ENCODE measurements at regions not wholly inside any gene's neighbourhood (a gene's known extent, or its start where the extent isn't known, plus 50 kb on each side); places are given as distances from the start of the nearest gene placed in this dataset.
"Not testable (repeated sequence)": the region's sequence is repeated elsewhere in the genome, so short reads cannot be mapped to it uniquely, and the experiment has no call there.

- H3K36me3 Mint-ChIP-seq (ENCODE audit: low read depth); H3K36me3 ChIP-seq (ENCODE audit: insufficient read depth); H3K4me1 Mint-ChIP-seq; DNase-seq (ENCODE audit: low spot score); H3K4me3 Mint-ChIP-seq; H3K27ac ChIP-seq (ENCODE audit: low read depth); H3K9me3 Mint-ChIP-seq; H3K79me2 ChIP-seq (replicated peaks; ENCODE audit: insufficient read depth); H3K4me1 ChIP-seq (ENCODE audit: insufficient read depth); H3K9me2 ChIP-seq (ENCODE audit: insufficient read depth); H3K4me3 ChIP-seq; H4K20me1 ChIP-seq (replicated peaks; ENCODE audit: insufficient read depth); H3K27ac Mint-ChIP-seq; H3K4me2 ChIP-seq; H3F3A ChIP-seq (replicated peaks; ENCODE audit: low read depth); H3K27me3 ChIP-seq (ENCODE audit: insufficient read depth); ATAC-seq: not testable (repeated sequence)
- peaks cover 12% of the 10 kb centered on the region for H3K27me3 Mint-ChIP-seq (ENCODE audit: insufficient read depth, low read depth, poor library complexity)
- H2AFZ ChIP-seq, result 0 out of 2 replicates have a peak overlapping the region, but pooled peaks have one; percentile 74
Measured at GRCh38 chr15:66873331-66873730, 171.3 kb downstream of the SMAD6 start.

- Mint-ChIP-seq H3K4me1 (no peaks in the 10 kb centered on the region; the same call in 2 of the 3 replicates), H3K27ac (no peak overlapping the region; the same call in 1 of the 2 replicates)
- peak; percentile 27; the same call in 1 of the 3 replicates for ATAC-seq
Measured at GRCh38 chr15:66873856-66874255, 171.8 kb downstream of the SMAD6 start.

GRCh38 chr15:66875588-66876420 lies 173.8 kb downstream of the SMAD6 start:
- H3K27me3 ChIP-seq (ENCODE audit: insufficient read depth), result no peaks in the 10 kb centered on the region
- H3K4me3 ChIP-seq, result no peak overlapping the region
- no peaks in the 10 kb centered on the region for H3K4me1 ChIP-seq (ENCODE audit: insufficient read depth)
- H2AFZ ChIP-seq, result peak overlapping the region; percentile 66; the same call in 1 of the 2 replicates
- ATAC-seq (no peak), DNase-seq (ENCODE audit: low spot score) (no peak)
- no peaks in the 10 kb centered on the region for H3K36me3 Mint-ChIP-seq (ENCODE audit: low read depth)
- H3K4me3 Mint-ChIP-seq, result no peak overlapping the region
- H4K20me1 ChIP-seq (replicated peaks; ENCODE audit: insufficient read depth), result no peaks in the 10 kb centered on the region
- H3K79me2 ChIP-seq (replicated peaks; ENCODE audit: insufficient read depth), result no peaks in the 10 kb centered on the region
- peaks cover 12% of the 10 kb centered on the region for H3K27me3 Mint-ChIP-seq (ENCODE audit: insufficient read depth, low read depth, poor library complexity)
- H3K9me3 Mint-ChIP-seq, result no peaks in the 10 kb centered on the region
- no peaks in the 10 kb centered on the region for H3K9me2 ChIP-seq (ENCODE audit: insufficient read depth)
- no peaks in the 10 kb centered on the region; the same call in 2 of the 3 replicates for H3K4me1 Mint-ChIP-seq
- H3K27ac Mint-ChIP-seq, result no peak overlapping the region
- H3F3A ChIP-seq (replicated peaks; ENCODE audit: low read depth), result no peaks in the 10 kb centered on the region
- no peak overlapping the region for H3K27ac ChIP-seq (ENCODE audit: low read depth)
- no peaks in the 10 kb centered on the region for H3K36me3 ChIP-seq (ENCODE audit: insufficient read depth)
- no peak overlapping the region for H3K4me2 ChIP-seq
- no peak for TF ChIP-seq EZH2phosphoT487 (IDR thresholded peaks at IDR 0.05; ENCODE audit: unreplicated experiment)
- no peak for TF ChIP-seq ZNF462 (CRISPR knock-in tag; IDR thresholded peaks at IDR 0.05)
- TF ChIP-seq STAT1 (IDR thresholded peaks at IDR 0.05; ENCODE audit: unreplicated experiment), result no peak
- TF ChIP-seq ZNF331 (CRISPR knock-in tag; IDR thresholded peaks at IDR 0.05; ENCODE audit: low read depth), result no peak
- TF ChIP-seq POLR2AphosphoS5 (IDR thresholded peaks at IDR 0.05; ENCODE audit: low read depth), result no peak
- no peak for TF ChIP-seq NANOG (IDR thresholded peaks at IDR 0.05; ENCODE audit: borderline replicate concordance)

More at GRCh38 chr15:66873856-66874255, 171.8 kb downstream of the SMAD6 start:
- Histone ChIP-seq H3F3A (replicated peaks; ENCODE audit: low read depth) (no peaks in the 10 kb centered on the region), H3K4me3 (no peak overlapping the region), H3K9me2 (ENCODE audit: insufficient read depth) (no peaks in the 10 kb centered on the region), H3K27ac (ENCODE audit: low read depth) (no peak overlapping the region), H3K27me3 (ENCODE audit: insufficient read depth) (no peaks in the 10 kb centered on the region), H4K20me1 (replicated peaks; ENCODE audit: insufficient read depth) (no peaks in the 10 kb centered on the region), H3K4me2 (no peak overlapping the region), H3K36me3 (ENCODE audit: insufficient read depth) (no peaks in the 10 kb centered on the region), H3K4me1 (ENCODE audit: insufficient read depth) (no peaks in the 10 kb centered on the region), H3K79me2 (replicated peaks; ENCODE audit: insufficient read depth) (no peaks in the 10 kb centered on the region), H2AFZ (0 out of 2 replicates have a peak overlapping the region, but pooled peaks have one; percentile 74)
- Mint-ChIP-seq H3K4me3 (no peak overlapping the region), H3K27me3 (ENCODE audit: insufficient read depth, low read depth, poor library complexity) (peaks cover 12% of the 10 kb centered on the region), H3K9me3 (no peaks in the 10 kb centered on the region), H3K36me3 (ENCODE audit: low read depth) (no peaks in the 10 kb centered on the region)
- DNase-seq (ENCODE audit: low spot score), result peak; percentile 11
- TF ChIP-seq POLR2AphosphoS5 (IDR thresholded peaks at IDR 0.05; ENCODE audit: low read depth) (no peak), ZNF331 (CRISPR knock-in tag; IDR thresholded peaks at IDR 0.05; ENCODE audit: low read depth) (no peak)

All from GM23338 (cell line).